Activated CD4-positive, alpha-beta memory T cell treated with anti-CD3 and anti-CD28 coated beads, Interleukin-2, amount 10 ng/mL, durations not matched to agents 7 days and 5 days (primary cell): ENCODE measurements at regions not wholly inside any gene's neighbourhood (a gene's known extent, or its start where the extent isn't known, plus 50 kb on each side); places are given as distances from the start of the nearest gene placed in this dataset.

Experiments used
- CTCF ChIA-PET: fragments of 350-600 bp; sonication (Branson Sonifier 250); formaldehyde crosslinking; loops from one replicate; lab custom pipeline; 2021; ENCODE audit warnings: antibody characterized with exemption, inconsistent platforms; lab: Charles Lee
- POLR2A ChIA-PET: fragments of 350-600 bp; sonication (Branson Sonifier 250); formaldehyde crosslinking; loops from one replicate; lab custom pipeline; 2021; ENCODE audit warnings: antibody characterized with exemption; lab: Charles Lee
- DNase-seq: peaks from one replicate; pipeline ENCODE4 v3.0.0-alpha.2; 2020
- H3K27ac Mint-ChIP-seq: one replicate; pipeline ENCODE4 v1.8.0; 2021; ENCODE audit warnings: mild to moderate bottlenecking, mixed read lengths
- H3K27me3 Mint-ChIP-seq: one replicate; pipeline ENCODE4 v1.8.0; 2021; ENCODE audit warnings: mixed read lengths
- H3K36me3 Mint-ChIP-seq: one replicate; pipeline ENCODE4 v1.8.0; 2021; ENCODE audit warnings: low read depth, mixed read lengths
- H3K4me1 Mint-ChIP-seq: one replicate; pipeline ENCODE4 v1.8.0; 2021; ENCODE audit warnings: mixed read lengths
- H3K4me3 Mint-ChIP-seq: one replicate; pipeline ENCODE4 v1.8.0; 2021; ENCODE audit warnings: mild to moderate bottlenecking, mixed read lengths
- H3K9me3 Mint-ChIP-seq: one replicate; pipeline ENCODE4 v1.8.0; 2021; ENCODE audit warnings: mixed read lengths

DNA sequence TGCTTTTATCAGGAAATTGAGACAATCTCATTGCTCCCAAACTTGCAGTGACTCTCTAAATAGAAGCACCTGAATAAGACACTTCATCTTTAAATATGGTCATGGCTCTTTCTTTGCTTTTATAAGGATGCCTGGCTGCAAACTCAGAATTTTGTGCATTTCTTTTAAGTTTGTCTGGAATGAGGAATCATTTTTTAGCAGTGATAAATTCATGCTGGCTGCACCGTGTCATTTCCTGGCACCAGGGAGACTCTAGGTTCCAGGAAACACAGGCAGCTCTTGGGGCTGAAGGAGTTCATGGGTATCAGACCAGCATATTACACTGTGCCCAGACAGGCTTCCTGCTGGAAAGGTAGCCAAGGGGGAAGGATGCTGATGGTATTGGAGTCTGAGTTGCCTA, 109.9 kb downstream of the NUDT12 start:
- Mint-ChIP-seq H3K9me3 (no peaks in the 10 kb centered on the region), H3K27me3 (peaks cover 9% of the 10 kb centered on the region), H3K27ac (no peak overlapping the region), H3K4me3 (no peak overlapping the region), H3K36me3 (no peaks in the 10 kb centered on the region), H3K4me1 (peaks cover under 1% of the 10 kb centered on the region)
- no peak for DNase-seq
- ChIA-PET POLR2A (interaction anchor here (0.6 to 0.8 kb wide), 2 partner anchors 14 to 189 kb away, joined by 3 read pairs; no protein-coding TSS in a partner anchor), CTCF (no interaction called here)

GRCh38 chr5:103452089-103452488, 110.5 kb downstream of the NUDT12 start:
- Mint-ChIP-seq H3K9me3 (no peaks in the 10 kb centered on the region), H3K4me3 (no peak overlapping the region), H3K4me1 (peaks cover 3% of the 10 kb centered on the region), H3K27me3 (peaks cover 9% of the 10 kb centered on the region), H3K36me3 (no peaks in the 10 kb centered on the region), H3K27ac (no peak overlapping the region)
- no peak for DNase-seq
- POLR2A ChIA-PET = no interaction called here
- CTCF ChIA-PET = no interaction called here

DNA sequence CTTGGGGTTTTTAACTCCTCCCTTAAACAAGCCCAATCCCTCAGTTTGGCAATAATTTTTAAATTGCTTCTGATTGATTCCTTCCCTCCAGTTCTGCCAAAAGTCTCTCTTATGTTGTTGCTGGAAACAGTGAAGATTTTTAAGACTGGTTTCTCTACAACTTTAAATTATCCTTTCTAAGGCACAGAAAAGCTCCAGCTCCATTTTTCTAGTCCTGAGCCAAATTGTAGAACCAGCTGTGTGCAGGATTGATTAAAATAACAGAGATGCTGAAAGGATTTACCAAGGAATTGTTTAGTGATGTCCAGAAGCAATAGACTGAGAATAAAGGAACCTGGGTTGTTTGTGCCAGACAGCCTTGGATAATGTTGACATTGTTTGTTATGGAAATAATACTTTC, 111.3 kb downstream of the NUDT12 start:
- Mint-ChIP-seq H3K9me3 (no peaks in the 10 kb centered on the region), H3K36me3 (no peaks in the 10 kb centered on the region), H3K27me3 (peaks cover 6% of the 10 kb centered on the region), H3K27ac (no peak overlapping the region), H3K4me3 (no peak overlapping the region), H3K4me1 (peaks cover 3% of the 10 kb centered on the region)
- no peak for DNase-seq
- ChIA-PET POLR2A (no interaction called here), CTCF (no interaction called here)

GRCh38 chr5:103450333-103451061, 112.1 kb downstream of the NUDT12 start:
- Mint-ChIP-seq H3K36me3 (no peaks in the 10 kb centered on the region), H3K4me3 (no peak overlapping the region), H3K27me3 (peaks cover 6% of the 10 kb centered on the region), H3K27ac (no peak overlapping the region), H3K9me3 (no peaks in the 10 kb centered on the region), H3K4me1 (peaks cover 3% of the 10 kb centered on the region)
- ChIA-PET CTCF (no interaction called here), POLR2A (no interaction called here)
- no peak for DNase-seq

- Mint-ChIP-seq H3K36me3 (no peaks in the 10 kb centered on the region), H3K4me3 (no peak overlapping the region), H3K27ac (no peak overlapping the region), H3K27me3 (peaks cover 4% of the 10 kb centered on the region), H3K4me1 (peaks cover 5% of the 10 kb centered on the region), H3K9me3 (no peaks in the 10 kb centered on the region)
- POLR2A ChIA-PET = no interaction called here
- CTCF ChIA-PET = no interaction called here
- DNase-seq = no peak
Measured at GRCh38 chr5:103446813-103447212, 115.8 kb downstream of the NUDT12 start.

DNA sequence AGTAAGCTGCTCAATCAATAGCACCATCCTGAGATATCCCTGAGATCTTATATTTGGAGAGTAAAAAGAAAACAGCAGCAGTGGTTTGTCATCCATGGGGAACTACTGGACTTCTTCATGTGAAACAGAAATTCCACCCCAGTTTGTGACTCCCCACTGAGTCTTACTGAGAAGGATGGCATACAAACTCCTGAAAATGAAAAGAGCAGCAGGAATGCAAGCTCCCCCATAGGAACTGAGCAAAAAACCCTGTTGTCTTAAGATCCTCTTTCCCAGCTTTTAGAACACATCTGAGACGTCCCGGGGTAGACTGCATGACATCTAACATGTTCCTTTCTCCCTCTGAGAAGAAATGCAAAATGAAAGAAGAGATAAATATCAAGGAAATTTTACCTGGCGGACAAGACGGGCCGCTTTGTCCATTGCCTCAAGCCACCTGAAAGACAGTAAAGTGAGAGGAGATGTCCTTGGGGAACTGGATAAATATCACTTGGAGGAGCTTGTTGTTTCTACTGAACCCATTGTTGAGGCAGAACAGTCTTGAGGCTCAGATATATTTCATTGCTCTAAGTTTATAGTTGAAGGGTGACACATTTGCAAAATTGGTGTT, 117.1 kb downstream of the NUDT12 start:
- no peak overlapping the region for H3K4me3 Mint-ChIP-seq
- peaks cover 1% of the 10 kb centered on the region for H3K27me3 Mint-ChIP-seq
- no peaks in the 10 kb centered on the region for H3K9me3 Mint-ChIP-seq
- ChIA-PET POLR2A (no interaction called here), CTCF (no interaction called here)
- H3K4me1 Mint-ChIP-seq = peaks cover 5% of the 10 kb centered on the region
- H3K27ac Mint-ChIP-seq = no peak overlapping the region
- no peaks in the 10 kb centered on the region for H3K36me3 Mint-ChIP-seq
- DNase-seq = no peak

DNA sequence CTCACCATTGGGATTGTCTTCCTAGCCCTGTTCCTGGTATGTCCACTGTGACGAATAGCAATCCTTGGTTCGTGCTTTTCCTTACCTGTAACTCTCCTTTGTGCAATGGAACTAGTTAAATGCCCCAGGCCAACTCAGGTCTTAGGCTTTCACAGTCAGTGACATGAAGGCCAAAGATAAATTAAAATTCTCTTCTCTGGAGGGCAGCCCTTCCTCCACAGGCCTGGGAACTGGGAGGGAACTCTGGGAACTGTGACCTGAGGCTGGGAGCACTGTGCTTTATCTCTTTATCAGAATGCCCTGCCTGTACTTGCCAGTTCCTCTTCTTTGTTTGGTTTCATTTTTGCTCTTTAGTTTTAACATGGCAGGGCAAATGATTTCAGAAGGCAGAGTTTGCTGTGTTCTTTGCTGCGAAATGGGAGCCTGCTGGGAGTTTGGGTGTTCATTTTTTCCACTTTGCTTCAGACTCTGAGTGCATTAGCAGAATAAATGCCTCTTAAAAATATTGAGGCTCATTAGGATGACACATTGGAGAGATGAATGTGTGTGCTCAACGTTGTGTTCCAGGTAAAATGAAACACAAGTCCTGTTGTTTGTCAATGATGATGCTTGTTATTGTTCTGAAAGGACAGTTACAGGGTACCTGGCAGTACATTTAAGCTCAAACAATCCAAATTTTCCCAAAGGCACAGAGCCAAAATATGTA, 118.1 kb downstream of the NUDT12 start:
- DNase-seq = no peak
- H3K9me3 Mint-ChIP-seq = no peaks in the 10 kb centered on the region
- no peak overlapping the region for H3K27ac Mint-ChIP-seq
- peaks cover 4% of the 10 kb centered on the region for H3K27me3 Mint-ChIP-seq
- no peaks in the 10 kb centered on the region for H3K36me3 Mint-ChIP-seq
- ChIA-PET POLR2A (no interaction called here), CTCF (no interaction called here)
- no peak overlapping the region for H3K4me3 Mint-ChIP-seq
- peaks cover 5% of the 10 kb centered on the region for H3K4me1 Mint-ChIP-seq

GRCh38 chr5:103442750-103443149, 119.8 kb downstream of the NUDT12 start:
- Mint-ChIP-seq H3K27me3 (peaks cover 4% of the 10 kb centered on the region), H3K27ac (no peak overlapping the region), H3K4me1 (peaks cover 5% of the 10 kb centered on the region), H3K9me3 (no peaks in the 10 kb centered on the region), H3K36me3 (no peaks in the 10 kb centered on the region), H3K4me3 (no peak overlapping the region)
- DNase-seq = no peak
- POLR2A ChIA-PET = no interaction called here
- CTCF ChIA-PET = interaction anchor here (1.0 kb wide), 1 partner anchor 218 kb away, joined by 3 read pairs; no protein-coding TSS in a partner anchor

DNA sequence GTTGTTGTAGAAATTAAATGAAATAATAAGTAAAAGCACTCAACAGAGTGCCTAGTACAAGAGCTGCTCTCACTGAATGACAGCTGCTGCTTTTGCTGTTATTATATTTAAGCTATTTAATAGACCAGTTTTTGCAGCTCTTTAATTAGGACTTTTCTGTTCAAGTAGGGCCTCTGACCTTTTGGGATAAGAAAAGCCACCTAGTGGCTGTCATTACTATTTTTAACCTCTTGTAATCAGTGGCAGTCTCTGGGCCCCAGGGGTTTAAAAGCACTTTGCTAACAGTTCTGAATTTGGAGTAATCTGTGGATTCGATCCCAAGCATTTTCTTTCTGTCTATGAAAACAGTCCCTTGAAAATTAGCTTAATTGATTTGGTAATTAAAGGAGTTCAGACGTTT, 121.1 kb downstream of the NUDT12 start:
- no peaks in the 10 kb centered on the region for H3K9me3 Mint-ChIP-seq
- no peak overlapping the region for H3K4me3 Mint-ChIP-seq
- H3K36me3 Mint-ChIP-seq = no peaks in the 10 kb centered on the region
- ChIA-PET CTCF (interaction anchor here (1.0 to 1.1 kb wide), 2 partner anchors 34 to 183 kb away, joined by 3 to 4 read pairs; partner anchors contain the start of gene MACIR), POLR2A (no interaction called here)
- peaks cover 2% of the 10 kb centered on the region for H3K27me3 Mint-ChIP-seq
- DNase-seq = no peak
- H3K27ac Mint-ChIP-seq = no peak overlapping the region
- H3K4me1 Mint-ChIP-seq = peaks cover 2% of the 10 kb centered on the region

DNA sequence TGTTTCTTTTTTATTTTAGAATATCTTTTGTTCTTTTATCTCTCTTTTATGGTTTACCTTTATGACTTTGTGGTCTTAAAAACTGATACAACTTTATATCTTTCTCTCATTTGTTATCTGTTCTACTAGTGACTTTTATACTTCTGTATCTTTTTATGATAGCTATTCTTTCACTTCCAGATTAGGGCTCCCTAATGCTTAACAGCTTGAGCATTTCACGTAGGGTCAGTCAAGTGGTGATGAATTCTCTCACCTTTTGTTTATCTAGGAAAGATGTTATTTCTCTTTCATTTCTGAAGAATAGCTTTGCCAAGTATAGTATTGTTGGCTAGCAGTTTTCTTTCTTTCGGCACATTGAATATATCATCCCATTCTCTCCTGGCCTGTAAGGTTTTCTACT, 123.6 kb downstream of the NUDT12 start:
- ChIA-PET POLR2A (interaction anchor here (0.6 kb wide), 1 partner anchor 14 kb away, joined by 3 read pairs; no protein-coding TSS in a partner anchor), CTCF (no interaction called here)
- no peak for DNase-seq
- no peaks in the 10 kb centered on the region for H3K36me3 Mint-ChIP-seq
- H3K4me3 Mint-ChIP-seq = no peak overlapping the region
- H3K9me3 Mint-ChIP-seq = no peaks in the 10 kb centered on the region
- H3K27ac Mint-ChIP-seq = no peak overlapping the region
- H3K4me1 Mint-ChIP-seq = no peaks in the 10 kb centered on the region
- peaks cover 2% of the 10 kb centered on the region for H3K27me3 Mint-ChIP-seq

GRCh38 chr5:103436656-103437055, 125.9 kb downstream of the NUDT12 start:
- Mint-ChIP-seq H3K4me3 (no peak overlapping the region), H3K27me3 (peaks cover 7% of the 10 kb centered on the region), H3K27ac (no peak overlapping the region), H3K9me3 (no peaks in the 10 kb centered on the region), H3K4me1 (no peaks in the 10 kb centered on the region), H3K36me3 (no peaks in the 10 kb centered on the region)
- DNase-seq = no peak
- CTCF ChIA-PET = no interaction called here
- POLR2A ChIA-PET = no interaction called here

DNA sequence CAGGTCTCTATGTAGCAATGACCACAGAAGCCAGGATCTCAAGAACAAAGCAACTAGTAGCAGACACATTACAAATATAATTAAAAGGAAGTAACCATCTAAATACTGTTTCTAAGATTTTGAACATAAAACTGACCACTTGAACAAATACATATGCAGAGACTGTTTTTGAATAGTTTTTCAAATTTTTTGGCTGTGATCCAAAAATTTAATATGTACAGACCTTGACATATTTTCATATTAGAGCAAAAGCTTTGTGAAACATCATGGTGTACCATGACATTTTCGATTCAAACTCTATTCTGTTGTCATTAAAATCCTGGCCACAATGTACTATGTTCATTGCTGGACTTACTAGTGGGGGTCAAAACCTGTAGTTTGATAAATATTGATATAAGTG, 126.5 kb downstream of the NUDT12 start:
- ChIA-PET POLR2A (no interaction called here), CTCF (no interaction called here)
- H3K36me3 Mint-ChIP-seq = no peaks in the 10 kb centered on the region
- H3K4me3 Mint-ChIP-seq = no peak overlapping the region
- H3K27ac Mint-ChIP-seq = no peak overlapping the region
- no peaks in the 10 kb centered on the region for H3K4me1 Mint-ChIP-seq
- no peak for DNase-seq
- no peaks in the 10 kb centered on the region for H3K9me3 Mint-ChIP-seq
- H3K27me3 Mint-ChIP-seq = peaks cover 7% of the 10 kb centered on the region

DNA sequence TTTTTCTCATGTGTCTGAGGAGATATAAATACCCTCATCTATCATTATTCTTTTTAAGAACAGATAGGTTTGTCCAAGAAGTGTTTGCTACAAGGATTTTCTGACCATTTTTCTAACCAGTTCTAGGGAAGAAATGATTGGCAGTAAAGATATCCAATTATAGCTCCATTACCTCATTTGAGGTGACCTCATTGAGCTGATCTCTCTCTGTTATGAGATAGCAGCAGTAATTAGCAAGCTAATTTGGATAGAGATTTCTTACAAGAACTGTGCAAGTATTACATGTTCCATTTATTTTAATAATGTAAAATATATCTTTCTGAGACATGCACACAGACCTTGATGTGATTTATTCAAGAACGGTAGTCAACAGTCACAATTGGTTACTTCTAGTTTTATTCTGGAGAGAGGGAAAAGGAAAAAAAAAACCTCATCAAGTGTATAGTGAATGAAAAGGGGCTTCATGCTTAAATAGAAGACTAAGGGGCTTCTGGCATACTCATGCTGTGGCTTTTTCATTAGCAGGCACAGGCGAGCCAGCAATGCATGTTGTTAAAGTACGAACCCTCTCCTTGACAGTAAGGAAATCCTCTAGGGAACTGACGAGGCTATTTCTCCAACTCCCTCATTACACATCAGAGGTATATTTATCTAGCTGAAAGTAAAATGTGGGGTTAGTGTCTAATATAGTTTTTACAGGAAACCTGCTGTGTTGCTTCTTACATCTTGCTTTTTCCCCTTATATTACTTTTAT, 127.3 kb downstream of the NUDT12 start:
- H3K36me3 Mint-ChIP-seq = no peaks in the 10 kb centered on the region
- H3K4me3 Mint-ChIP-seq = no peak overlapping the region
- ChIA-PET POLR2A (no interaction called here), CTCF (no interaction called here)
- H3K9me3 Mint-ChIP-seq = no peaks in the 10 kb centered on the region
- peaks cover 6% of the 10 kb centered on the region for H3K27me3 Mint-ChIP-seq
- no peaks in the 10 kb centered on the region for H3K4me1 Mint-ChIP-seq
- no peak for DNase-seq
- H3K27ac Mint-ChIP-seq = no peak overlapping the region
